Kidney (tissue), 13 donors: ENCODE measurements at regions not wholly inside any gene's neighbourhood (a gene's known extent, or its start where the extent isn't known, plus 50 kb on each side); places are given as distances from the start of the nearest gene placed in this dataset.

Source experiments
- DNase-seq, 5 donors: peaks; one replicate each; pipeline ENCODE4 v3.0.0-alpha.2; 2013 to 2020
- FAIRE-seq: peaks from 2 replicates; lab custom pipeline; 2012; peaks lifted over from hg19 to GRCh38; lab: Jason Lieb, UNC
- H3K27ac ChIP-seq, 2 donors: one replicate each; pipeline ENCODE4 v1.7.0; 2013; ENCODE audit warnings: low read depth in 2 of 2, low read length in 2 of 2, inconsistent platforms in 1 of 2
- H3K27me3 ChIP-seq: one replicate; pipeline ENCODE4 v1.7.1; 2013; ENCODE audit warnings: low read length, inconsistent platforms; ENCODE audit not compliant: control insufficient read depth, insufficient read depth
- H3K36me3 ChIP-seq, 3 donors: one replicate each; pipeline versions ENCODE4 v1.7.0 to v1.7.1; 2013; ENCODE audit warnings: low read length in 3 of 3, control low read depth in 1 of 3, inconsistent platforms in 1 of 3; ENCODE audit not compliant: insufficient read depth in 3 of 3, control insufficient read depth in 2 of 3
- H3K4me1 ChIP-seq, 3 donors: one replicate each; pipeline versions ENCODE4 v1.7.0 to v1.7.1; 2013; ENCODE audit warnings: low read length in 3 of 3, inconsistent platforms in 1 of 3, low read depth in 1 of 3; ENCODE audit not compliant: control insufficient read depth in 2 of 3, insufficient read depth in 2 of 3
- H3K4me3 ChIP-seq, 3 donors: one replicate each; pipeline versions ENCODE4 v1.7.0 to v1.8.1; 2013; ENCODE audit warnings: low read length in 3 of 3, control low read depth in 1 of 3, inconsistent platforms in 1 of 3
- H3K9ac ChIP-seq, 3 donors: one replicate each; pipeline versions ENCODE4 v1.7.0 to v1.7.1; 2013; ENCODE audit warnings: low read length in 3 of 3, control low read depth in 1 of 3, inconsistent platforms in 1 of 3
- H3K9me3 ChIP-seq, 3 donors: one replicate each; pipeline versions ENCODE4 v1.7.0 to v1.7.1; 2013; ENCODE audit warnings: low read length in 3 of 3, control low read depth in 1 of 3, inconsistent platforms in 1 of 3; ENCODE audit not compliant: control insufficient read depth in 2 of 3, insufficient read depth in 1 of 3
- intact Hi-C: fragments of 100-400 bp; cut with DNase I; formaldehyde crosslinking; loops from one replicate; pipeline ENCODE4 v1.11.1; 2022
- TF ChIP-seq, protein P1 (sequence below): IDR thresholded peaks from 3 replicates; pipeline ENCODE4 v1.5.1; 2012; ENCODE audit warnings: mild to moderate bottlenecking, moderate library complexity, borderline replicate concordance; ENCODE audit not compliant: insufficient read depth; ENCODE audit errors: extremely low read depth
- donor health status: control.
- donor health status: control.
- donor health status: control.
- donor health status: control.
- donor health status: control.
- donor health status: DM: yes; HTN: yes; CAD: no.
- donor health status: Normal renal cell carcinoma (clear cell type).

DNA sequence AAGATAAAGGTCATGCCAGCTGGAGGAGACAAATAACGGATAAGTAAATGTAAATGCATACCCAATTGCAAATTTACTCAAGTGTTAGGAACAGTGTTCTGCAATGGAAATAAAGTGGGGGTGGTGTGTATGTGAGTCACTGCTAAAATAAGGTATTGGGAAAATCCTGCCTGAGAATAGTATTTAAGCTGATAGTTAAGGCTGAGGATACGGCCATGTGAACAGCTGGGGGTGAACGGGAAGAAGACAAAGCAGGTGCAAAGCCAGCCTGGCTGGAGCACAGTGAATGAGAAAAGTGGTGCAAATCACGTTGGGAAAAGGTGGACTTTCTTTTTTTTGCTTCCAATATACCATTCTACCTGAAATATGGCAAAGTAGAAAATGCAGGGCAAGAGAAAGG lies 242.4 kb upstream of the SLC10A2 start:
- FAIRE-seq = no peak
- Histone ChIP-seq H3K9me3 (no peaks in the 10 kb centered on the region), H3K9ac (no peak overlapping the region), H3K27ac (no peak overlapping the region), H3K4me1 (no peaks in the 10 kb centered on the region), H3K36me3 (no peaks in the 10 kb centered on the region), H3K27me3 (no peaks in the 10 kb centered on the region), H3K4me3 (no peak overlapping the region)
- TF ChIP-seq, protein P1, sequence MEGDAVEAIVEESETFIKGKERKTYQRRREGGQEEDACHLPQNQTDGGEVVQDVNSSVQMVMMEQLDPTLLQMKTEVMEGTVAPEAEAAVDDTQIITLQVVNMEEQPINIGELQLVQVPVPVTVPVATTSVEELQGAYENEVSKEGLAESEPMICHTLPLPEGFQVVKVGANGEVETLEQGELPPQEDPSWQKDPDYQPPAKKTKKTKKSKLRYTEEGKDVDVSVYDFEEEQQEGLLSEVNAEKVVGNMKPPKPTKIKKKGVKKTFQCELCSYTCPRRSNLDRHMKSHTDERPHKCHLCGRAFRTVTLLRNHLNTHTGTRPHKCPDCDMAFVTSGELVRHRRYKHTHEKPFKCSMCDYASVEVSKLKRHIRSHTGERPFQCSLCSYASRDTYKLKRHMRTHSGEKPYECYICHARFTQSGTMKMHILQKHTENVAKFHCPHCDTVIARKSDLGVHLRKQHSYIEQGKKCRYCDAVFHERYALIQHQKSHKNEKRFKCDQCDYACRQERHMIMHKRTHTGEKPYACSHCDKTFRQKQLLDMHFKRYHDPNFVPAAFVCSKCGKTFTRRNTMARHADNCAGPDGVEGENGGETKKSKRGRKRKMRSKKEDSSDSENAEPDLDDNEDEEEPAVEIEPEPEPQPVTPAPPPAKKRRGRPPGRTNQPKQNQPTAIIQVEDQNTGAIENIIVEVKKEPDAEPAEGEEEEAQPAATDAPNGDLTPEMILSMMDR = no peak
- intact Hi-C loops = no loop called here
- no peak for DNase-seq

GRCh38 chr13:103306163-103306562 lies 239.9 kb upstream of the SLC10A2 start:
- Histone ChIP-seq H3K4me1 (no peaks in the 10 kb centered on the region), H3K27me3 (no peaks in the 10 kb centered on the region), H3K27ac (no peak overlapping the region), H3K9me3 (no peaks in the 10 kb centered on the region), H3K36me3 (no peaks in the 10 kb centered on the region), H3K9ac (no peak overlapping the region), H3K4me3 (no peak overlapping the region)
- TF ChIP-seq, protein P1 = no peak
- DNase-seq = no peak
- FAIRE-seq = no peak
- intact Hi-C loops = no loop called here

DNA sequence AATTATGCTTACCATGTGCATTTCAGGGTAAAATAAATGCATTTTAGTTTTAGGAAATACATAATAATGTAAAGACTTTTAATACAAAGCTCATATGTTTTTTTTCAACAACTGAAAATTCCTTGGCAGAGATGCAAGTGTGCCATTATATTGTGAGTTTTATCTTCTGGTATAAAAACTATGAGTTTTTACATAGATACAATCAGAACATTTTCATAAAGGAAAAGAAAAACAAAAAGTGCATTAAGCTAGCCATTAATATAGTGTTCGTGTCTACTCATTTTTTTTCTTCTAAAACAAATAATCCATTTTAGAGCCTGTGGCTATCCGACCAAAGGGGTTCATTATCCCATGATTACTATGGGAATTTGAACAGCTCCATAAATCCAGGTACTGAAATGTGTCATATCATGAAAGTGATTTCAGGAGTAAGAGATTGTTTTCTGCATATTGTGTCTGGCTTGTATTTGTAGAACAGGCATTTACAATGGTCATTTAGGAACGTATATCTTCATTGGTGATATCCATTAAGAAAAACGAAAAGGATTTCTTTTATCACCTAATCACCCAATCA lies 236.9 kb upstream of the SLC10A2 start:
- no peak overlapping the region for H3K4me3 ChIP-seq
- H3K27me3 ChIP-seq = no peaks in the 10 kb centered on the region
- DNase-seq (no peak), FAIRE-seq (no peak)
- no peaks in the 10 kb centered on the region for H3K36me3 ChIP-seq
- no peaks in the 10 kb centered on the region for H3K9me3 ChIP-seq
- no peaks in the 10 kb centered on the region for H3K4me1 ChIP-seq
- intact Hi-C loops = no loop called here
- no peak overlapping the region for H3K27ac ChIP-seq
- no peak overlapping the region for H3K9ac ChIP-seq
- TF ChIP-seq, protein P1 = no peak

- Histone ChIP-seq H3K9me3 (no peaks in the 10 kb centered on the region), H3K27ac (no peak overlapping the region), H3K4me1 (no peaks in the 10 kb centered on the region), H3K4me3 (no peak overlapping the region), H3K36me3 (no peaks in the 10 kb centered on the region), H3K27me3 (no peaks in the 10 kb centered on the region), H3K9ac (no peak overlapping the region)
- intact Hi-C loops = no loop called here
- FAIRE-seq = no peak
- TF ChIP-seq, protein P1 = no peak
- DNase-seq = no peak
Measured at GRCh38 chr13:103302676-103303075, 236.5 kb upstream of the SLC10A2 start.
